K562 (cell line): ENCODE measurements at regions not wholly inside any gene's neighbourhood (a gene's known extent, or its start where the extent isn't known, plus 50 kb on each side); places are given as distances from the start of the nearest gene placed in this dataset.

ENCODE experiments used
- KHSRP ChIP-seq: fragments of 450-650 bp; IDR thresholded peaks from 2 replicates; pipeline ENCODE4 v1.6.1; 2017
- MAZ ChIP-seq, 2 experiments: fragments of 450-650 bp in 1 of 2; sonication (generic) in 1 of 2; formaldehyde crosslinking; IDR thresholded peaks in 1 of 2; conservative IDR thresholded peaks in 1 of 2; 2 replicates each; pipeline versions ENCODE4 v1.4.0 to v1.5.0; 2020; ENCODE audit warnings: mild to moderate bottlenecking in 1 of 2, missing genetic modification reagents in 1 of 2
- SREBF2 ChIP-seq: sonication (generic); formaldehyde crosslinking; IDR thresholded peaks from 2 replicates; pipeline ENCODE4 v1.4.0; 2020; ENCODE audit warnings: mild to moderate bottlenecking, missing genetic modification reagents
- ZNF175 ChIP-seq: fragments of 200-800 bp; sonication (Bioruptor generic); IDR thresholded peaks from 2 replicates; pipeline ENCODE4 v1.6.1; 2016; ENCODE audit warnings: low read depth, mild to moderate bottlenecking, missing genetic modification characterization, missing compliant biosample characterization
- ZNF232 ChIP-seq: sonication (generic); formaldehyde crosslinking; IDR thresholded peaks from 2 replicates; pipeline ENCODE4 v1.8.0; 2022; ENCODE audit warnings: mild to moderate bottlenecking, missing genetic modification reagents
- TF ChIP-seq, protein P1 (sequence below): sonication (generic); formaldehyde crosslinking; IDR thresholded peaks from 2 replicates; pipeline ENCODE4 v1.8.1; 2023; ENCODE audit warnings: mild to moderate bottlenecking, missing genetic modification reagents, moderate library complexity
- TF ChIP-seq, protein P2 (sequence below), 3 experiments: IDR thresholded peaks in 2 of 3; conservative IDR thresholded peaks in 1 of 3; 2 replicates each; pipeline ENCODE4 v1.5.1; 2011 to 2012; ENCODE audit warnings: low read length in 3 of 3, mild to moderate bottlenecking in 3 of 3, control low read depth in 2 of 3, improper control_type of control experiment in 1 of 3, inconsistent platforms in 1 of 3, low read depth in 1 of 3, mixed read lengths in 1 of 3, moderate library complexity in 1 of 3; ENCODE audit not compliant: insufficient read depth in 2 of 3

GRCh38 chr17:79415909-79416308 lies 194.9 kb downstream of the RBFOX3 start:
- TF ChIP-seq ZNF232: no peak
- TF ChIP-seq MAZ (CRISPR knock-in tag; conservative IDR thresholded peaks at IDR 0.05 in 1 of 2, IDR thresholded peaks at IDR 0.05 in 1 of 2): no peak
- TF ChIP-seq SREBF2 (CRISPR knock-in tag): no peak
- TF ChIP-seq, protein P1, sequence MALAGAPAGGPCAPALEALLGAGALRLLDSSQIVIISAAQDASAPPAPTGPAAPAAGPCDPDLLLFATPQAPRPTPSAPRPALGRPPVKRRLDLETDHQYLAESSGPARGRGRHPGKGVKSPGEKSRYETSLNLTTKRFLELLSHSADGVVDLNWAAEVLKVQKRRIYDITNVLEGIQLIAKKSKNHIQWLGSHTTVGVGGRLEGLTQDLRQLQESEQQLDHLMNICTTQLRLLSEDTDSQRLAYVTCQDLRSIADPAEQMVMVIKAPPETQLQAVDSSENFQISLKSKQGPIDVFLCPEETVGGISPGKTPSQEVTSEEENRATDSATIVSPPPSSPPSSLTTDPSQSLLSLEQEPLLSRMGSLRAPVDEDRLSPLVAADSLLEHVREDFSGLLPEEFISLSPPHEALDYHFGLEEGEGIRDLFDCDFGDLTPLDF (CRISPR knock-in tag): no peak
- TF ChIP-seq ZNF175 (CRISPR knock-in tag): no peak
- no peak for TF ChIP-seq KHSRP
- TF ChIP-seq, protein P2, sequence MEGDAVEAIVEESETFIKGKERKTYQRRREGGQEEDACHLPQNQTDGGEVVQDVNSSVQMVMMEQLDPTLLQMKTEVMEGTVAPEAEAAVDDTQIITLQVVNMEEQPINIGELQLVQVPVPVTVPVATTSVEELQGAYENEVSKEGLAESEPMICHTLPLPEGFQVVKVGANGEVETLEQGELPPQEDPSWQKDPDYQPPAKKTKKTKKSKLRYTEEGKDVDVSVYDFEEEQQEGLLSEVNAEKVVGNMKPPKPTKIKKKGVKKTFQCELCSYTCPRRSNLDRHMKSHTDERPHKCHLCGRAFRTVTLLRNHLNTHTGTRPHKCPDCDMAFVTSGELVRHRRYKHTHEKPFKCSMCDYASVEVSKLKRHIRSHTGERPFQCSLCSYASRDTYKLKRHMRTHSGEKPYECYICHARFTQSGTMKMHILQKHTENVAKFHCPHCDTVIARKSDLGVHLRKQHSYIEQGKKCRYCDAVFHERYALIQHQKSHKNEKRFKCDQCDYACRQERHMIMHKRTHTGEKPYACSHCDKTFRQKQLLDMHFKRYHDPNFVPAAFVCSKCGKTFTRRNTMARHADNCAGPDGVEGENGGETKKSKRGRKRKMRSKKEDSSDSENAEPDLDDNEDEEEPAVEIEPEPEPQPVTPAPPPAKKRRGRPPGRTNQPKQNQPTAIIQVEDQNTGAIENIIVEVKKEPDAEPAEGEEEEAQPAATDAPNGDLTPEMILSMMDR (IDR thresholded peaks at IDR 0.05 in 2 of 3, conservative IDR thresholded peaks at IDR 0.05 in 1 of 3; ENCODE audit: insufficient read depth in 2 of 3, low read depth in 1 of 3, low read length in 3 of 3): no peak
